Activated T-helper 1 cell treated with anti-CD3 and anti-CD28 coated beads, Interleukin-12 subunit alpha, Interleukin-12 subunit beta, Interleukin-2, Interleukin-4 antibody, amounts not matched to agents 30 ng/mL and 10 ng/mL and 1 ng/mL, durations not matched to agents 14 hours and 24 hours and 36 hours (primary cell): ENCODE measurements at regions not wholly inside any gene's neighbourhood (a gene's known extent, or its start where the extent isn't known, plus 50 kb on each side); places are given as distances from the start of the nearest gene placed in this dataset.
"Not testable (repeated sequence)": the region's sequence is repeated elsewhere in the genome, so short reads cannot be mapped to it uniquely, and the experiment has no call there.

Source experiments
- DNase-seq: peaks from one replicate; pipeline ENCODE4 v3.0.0; 2021; ENCODE audit warnings: low spot score
- H3K27ac Mint-ChIP-seq: one replicate; pipeline ENCODE4 v1.8.0; 2021; ENCODE audit warnings: mild to moderate bottlenecking, mixed read lengths
- H3K27me3 Mint-ChIP-seq: one replicate; pipeline ENCODE4 v1.8.0; 2022; ENCODE audit warnings: mild to moderate bottlenecking, moderate library complexity, mixed read lengths; ENCODE audit not compliant: insufficient read depth
- H3K36me3 Mint-ChIP-seq: one replicate; pipeline ENCODE4 v1.8.0; 2021; ENCODE audit warnings: low read depth, mixed read lengths
- H3K4me1 Mint-ChIP-seq: one replicate; pipeline ENCODE4 v1.8.0; 2021; ENCODE audit warnings: low read depth, mixed read lengths
- H3K4me3 Mint-ChIP-seq: one replicate; pipeline ENCODE4 v1.8.0; 2021; ENCODE audit warnings: mild to moderate bottlenecking, moderate library complexity, mixed read lengths
- H3K9me3 Mint-ChIP-seq: one replicate; pipeline ENCODE4 v1.8.0; 2021; ENCODE audit warnings: mixed read lengths
- intact Hi-C: fragments of 100-400 bp; cut with micrococcal nuclease; formaldehyde crosslinking; loops from one replicate; pipeline ENCODE4 v1.15.1; 2024

- H3K4me3 Mint-ChIP-seq, result no peak overlapping the region
- peaks cover 2% of the 10 kb centered on the region for H3K27me3 Mint-ChIP-seq
- H3K36me3 Mint-ChIP-seq, result no peaks in the 10 kb centered on the region
- H3K4me1 Mint-ChIP-seq, result no peaks in the 10 kb centered on the region
- no peak overlapping the region for H3K27ac Mint-ChIP-seq
- H3K9me3 Mint-ChIP-seq, result peaks cover 16% of the 10 kb centered on the region
- intact Hi-C loops, result no loop called here
- no peak for DNase-seq
Observed at GRCh38 chr14:81584495-81584894, 50.8 kb upstream of the SEL1L start.

- Mint-ChIP-seq H3K27ac (no peak overlapping the region), H3K27me3 (peaks cover 5% of the 10 kb centered on the region), H3K4me1 (no peaks in the 10 kb centered on the region), H3K4me3 (no peak overlapping the region), H3K36me3 (no peaks in the 10 kb centered on the region), H3K9me3 (peaks cover 3% of the 10 kb centered on the region)
- intact Hi-C loops, result no loop called here
- DNase-seq, result no peak
Observed at GRCh38 chr14:81589381-81590065, 55.9 kb upstream of the SEL1L start.

GRCh38 chr14:81591266-81591665 lies 57.6 kb upstream of the SEL1L start:
- intact Hi-C loops, result no loop called here
- peaks cover 5% of the 10 kb centered on the region for H3K27me3 Mint-ChIP-seq

GRCh38 chr14:81594012-81594411 lies 60.4 kb upstream of the SEL1L start:
- intact Hi-C loops, result no loop called here

More at GRCh38 chr14:81591266-81591665, 57.6 kb upstream of the SEL1L start:
- Mint-ChIP-seq H3K36me3 (no peaks in the 10 kb centered on the region), H3K27ac (no peak overlapping the region), H3K4me3 (no peak overlapping the region), H3K4me1 (no peaks in the 10 kb centered on the region), H3K9me3 (no peaks in the 10 kb centered on the region)
- no peak for DNase-seq

GRCh38 chr14:81605660-81606059 lies 72.0 kb upstream of the SEL1L start:
- Mint-ChIP-seq H3K36me3 (no peaks in the 10 kb centered on the region), H3K27me3 (peaks cover 7% of the 10 kb centered on the region), H3K4me3 (no peak overlapping the region), H3K9me3 (no peaks in the 10 kb centered on the region), H3K27ac (no peak overlapping the region), H3K4me1 (no peaks in the 10 kb centered on the region)
- intact Hi-C loops, result no loop called here
- DNase-seq, result no peak

More at GRCh38 chr14:81594012-81594411, 60.4 kb upstream of the SEL1L start:
- DNase-seq, result no peak
- Mint-ChIP-seq H3K36me3 (no peaks in the 10 kb centered on the region), H3K4me1 (no peaks in the 10 kb centered on the region), H3K9me3 (no peaks in the 10 kb centered on the region), H3K27me3 (peaks cover 3% of the 10 kb centered on the region), H3K4me3 (no peak overlapping the region), H3K27ac (no peak overlapping the region)

GRCh38 chr14:81613341-81614045 lies 79.8 kb upstream of the SEL1L start:
- Mint-ChIP-seq H3K9me3 (no peaks in the 10 kb centered on the region), H3K4me1 (no peaks in the 10 kb centered on the region), H3K27me3 (peaks cover 6% of the 10 kb centered on the region), H3K27ac (no peak overlapping the region), H3K4me3 (no peak overlapping the region), H3K36me3 (no peaks in the 10 kb centered on the region)
- intact Hi-C loops, result no loop called here
- DNase-seq, result no peak

GRCh38 chr14:81614302-81614701 lies 80.6 kb upstream of the SEL1L start:
- DNase-seq, H3K27me3 Mint-ChIP-seq, H3K4me3 Mint-ChIP-seq, intact Hi-C loops, H3K9me3 Mint-ChIP-seq, H3K36me3 Mint-ChIP-seq, H3K4me1 Mint-ChIP-seq, H3K27ac Mint-ChIP-seq: not testable (repeated sequence)

GRCh38 chr14:81618695-81619094 lies 85.0 kb upstream of the SEL1L start:
- Mint-ChIP-seq H3K36me3 (no peaks in the 10 kb centered on the region), H3K27me3 (peaks cover 2% of the 10 kb centered on the region), H3K27ac (no peak overlapping the region), H3K9me3 (no peaks in the 10 kb centered on the region), H3K4me1 (no peaks in the 10 kb centered on the region), H3K4me3 (no peak overlapping the region)
- no peak for DNase-seq
- intact Hi-C loops, result no loop called here

GRCh38 chr14:81619816-81620215 lies 86.2 kb upstream of the SEL1L start:
- H3K4me1 Mint-ChIP-seq, result no peaks in the 10 kb centered on the region
- no peak overlapping the region for H3K4me3 Mint-ChIP-seq
- H3K27ac Mint-ChIP-seq, result no peak overlapping the region
- peaks cover 2% of the 10 kb centered on the region for H3K27me3 Mint-ChIP-seq
- DNase-seq, result no peak
- intact Hi-C loops, result no loop called here
- no peaks in the 10 kb centered on the region for H3K36me3 Mint-ChIP-seq
- H3K9me3 Mint-ChIP-seq, result no peaks in the 10 kb centered on the region

- H3K27me3 Mint-ChIP-seq, DNase-seq: not testable (repeated sequence)
Observed at GRCh38 chr14:81623771-81624396, 90.2 kb upstream of the SEL1L start.

GRCh38 chr14:81625343-81625742 lies 91.7 kb upstream of the SEL1L start:
- H3K4me3 Mint-ChIP-seq, result no peak overlapping the region
- no peaks in the 10 kb centered on the region for H3K4me1 Mint-ChIP-seq
- H3K27me3 Mint-ChIP-seq, result no peaks in the 10 kb centered on the region
- no peak for DNase-seq
- no peak overlapping the region for H3K27ac Mint-ChIP-seq
- H3K9me3 Mint-ChIP-seq, result no peaks in the 10 kb centered on the region
- intact Hi-C loops, result loop anchor here (5.0 kb wide), 1 partner anchor 367 kb away; no protein-coding TSS in a partner anchor
- H3K36me3 Mint-ChIP-seq, result no peaks in the 10 kb centered on the region

More at GRCh38 chr14:81623771-81624396, 90.2 kb upstream of the SEL1L start:
- H3K4me3 Mint-ChIP-seq, H3K36me3 Mint-ChIP-seq, intact Hi-C loops, H3K9me3 Mint-ChIP-seq, H3K27ac Mint-ChIP-seq, H3K4me1 Mint-ChIP-seq: not testable (repeated sequence)

GRCh38 chr14:81632157-81632556 lies 98.5 kb upstream of the SEL1L start:
- intact Hi-C loops, result no loop called here
- H3K36me3 Mint-ChIP-seq, result no peaks in the 10 kb centered on the region
- no peak for DNase-seq
- H3K27me3 Mint-ChIP-seq, result no peaks in the 10 kb centered on the region
- no peak overlapping the region for H3K27ac Mint-ChIP-seq
- no peak overlapping the region for H3K4me3 Mint-ChIP-seq
- H3K4me1 Mint-ChIP-seq, result no peaks in the 10 kb centered on the region
- H3K9me3 Mint-ChIP-seq, result no peaks in the 10 kb centered on the region

GRCh38 chr14:81633496-81633895 lies 99.8 kb upstream of the SEL1L start:
- DNase-seq, result no peak
- intact Hi-C loops, result no loop called here
- H3K27ac Mint-ChIP-seq, result no peak overlapping the region
- H3K4me1 Mint-ChIP-seq, result no peaks in the 10 kb centered on the region
- H3K9me3 Mint-ChIP-seq, result no peaks in the 10 kb centered on the region
- no peaks in the 10 kb centered on the region for H3K27me3 Mint-ChIP-seq
- no peak overlapping the region for H3K4me3 Mint-ChIP-seq
- H3K36me3 Mint-ChIP-seq, result no peaks in the 10 kb centered on the region
